Retinal pigment epithelial cell (primary cell): ENCODE measurements at regions not wholly inside any gene's neighbourhood (a gene's known extent, or its start where the extent isn't known, plus 50 kb on each side); places are given as distances from the start of the nearest gene placed in this dataset.

ENCODE experiments used
- DNase-seq: peaks from one replicate; pipeline ENCODE4 v3.0.0-alpha.2; 2010; ENCODE audit warnings: low read depth
- H3K4me3 ChIP-seq: 2 replicates; pipeline ENCODE4 v1.5.1; 2011; ENCODE audit warnings: mild to moderate bottlenecking, low read length, control low read depth, moderate library complexity
- CTCF ChIP-seq: conservative IDR thresholded peaks from 2 replicates; pipeline ENCODE4 v1.5.1; 2011; ENCODE audit warnings: low read depth, low read length, control low read depth, inconsistent platforms

- H3K4me3 ChIP-seq: no peak overlapping the region
- TF ChIP-seq CTCF: no peak
- DNase-seq: no peak
Observed at GRCh38 chr1:98145655-98146054, 224.8 kb upstream of the DPYD start.

GRCh38 chr1:98143403-98143802 is 222.6 kb upstream of the DPYD start:
- no peak for DNase-seq
- TF ChIP-seq CTCF: no peak
- no peak overlapping the region for H3K4me3 ChIP-seq

GRCh38 chr1:98133131-98133530 is 212.3 kb upstream of the DPYD start:
- no peak overlapping the region for H3K4me3 ChIP-seq
- peak; percentile 46 for DNase-seq
- no peak for TF ChIP-seq CTCF

- H3K4me3 ChIP-seq: no peak overlapping the region
- DNase-seq: no peak
- no peak for TF ChIP-seq CTCF
Observed at GRCh38 chr1:98130408-98130807, 209.6 kb upstream of the DPYD start.

- H3K4me3 ChIP-seq: no peak overlapping the region
- no peak for DNase-seq
- TF ChIP-seq CTCF: no peak
Observed at GRCh38 chr1:98129491-98129890, 208.7 kb upstream of the DPYD start.

GRCh38 chr1:98126740-98127139 is 205.9 kb upstream of the DPYD start:
- no peak for DNase-seq
- no peak for TF ChIP-seq CTCF
- H3K4me3 ChIP-seq: no peak overlapping the region

GRCh38 chr1:98121646-98122045 is 200.8 kb upstream of the DPYD start:
- DNase-seq: no peak
- TF ChIP-seq CTCF: no peak
- H3K4me3 ChIP-seq: no peak overlapping the region
